ENCODE measurements at regions not wholly inside any gene's neighbourhood (a gene's known extent, or its start where the extent isn't known, plus 50 kb on each side); places are given as distances from the start of the nearest gene placed in this dataset.

GRCh38 chr18:54717673-54718407 lies 110.4 kb upstream of the RAB27B start:
- peak; percentile 39 for DNase-seq (ENCODE audit: low spot score)

GRCh38 chr18:54718408-54718773 lies 109.9 kb upstream of the RAB27B start:
- no peak for DNase-seq (ENCODE audit: low spot score)

- DNase-seq (ENCODE audit: low spot score), result no peak
These were observed 107.7 kb upstream of the RAB27B start for GRCh38 chr18:54720620-54721019.

GRCh38 chr18:54726143-54726542 lies 102.1 kb upstream of the RAB27B start:
- DNase-seq (ENCODE audit: low spot score), result no peak

- DNase-seq (ENCODE audit: low spot score), result no peak
These were observed 94.2 kb upstream of the RAB27B start for GRCh38 chr18:54734059-54734458.

GRCh38 chr18:54736981-54737380 lies 91.3 kb upstream of the RAB27B start:
- no peak for DNase-seq (ENCODE audit: low spot score)

GRCh38 chr18:54737986-54738385 lies 90.3 kb upstream of the RAB27B start:
- no peak for DNase-seq (ENCODE audit: low spot score)

- DNase-seq (ENCODE audit: low spot score), result no peak
These were observed 88.8 kb upstream of the RAB27B start for GRCh38 chr18:54739476-54739875.

- no peak for DNase-seq (ENCODE audit: low spot score)
These were observed 88.0 kb upstream of the RAB27B start for GRCh38 chr18:54740136-54740846.

GRCh38 chr18:54742120-54742519 lies 86.2 kb upstream of the RAB27B start:
- no peak for DNase-seq (ENCODE audit: low spot score)

GRCh38 chr18:54742659-54743604 lies 85.3 kb upstream of the RAB27B start:
- DNase-seq (ENCODE audit: low spot score), result no peak

GRCh38 chr18:54743605-54743995 lies 84.7 kb upstream of the RAB27B start:
- no peak for DNase-seq (ENCODE audit: low spot score)

- no peak for DNase-seq (ENCODE audit: low spot score)
These were observed 79.0 kb upstream of the RAB27B start for GRCh38 chr18:54749291-54749690.

GRCh38 chr18:54750350-54750749 lies 77.9 kb upstream of the RAB27B start:
- DNase-seq (ENCODE audit: low spot score), result no peak

- DNase-seq (ENCODE audit: low spot score), result no peak
These were observed 76.1 kb upstream of the RAB27B start for GRCh38 chr18:54752185-54752584.

- no peak for DNase-seq (ENCODE audit: low spot score)
These were observed 72.8 kb upstream of the RAB27B start for GRCh38 chr18:54755456-54755855.

GRCh38 chr18:54762386-54762785 lies 65.9 kb upstream of the RAB27B start:
- no peak for DNase-seq (ENCODE audit: low spot score)

GRCh38 chr18:54764786-54765185 lies 63.5 kb upstream of the RAB27B start:
- no peak for DNase-seq (ENCODE audit: low spot score)

- no peak for DNase-seq (ENCODE audit: low spot score)
These were observed 62.5 kb upstream of the RAB27B start for GRCh38 chr18:54765636-54766375.

GRCh38 chr18:54766634-54767033 lies 61.6 kb upstream of the RAB27B start:
- no peak for DNase-seq (ENCODE audit: low spot score)

GRCh38 chr18:54767098-54767497 lies 61.2 kb upstream of the RAB27B start:
- no peak for DNase-seq (ENCODE audit: low spot score)
